ENCODE measurements at regions not wholly inside any gene's neighbourhood (a gene's known extent, or its start where the extent isn't known, plus 50 kb on each side); places are given as distances from the start of the nearest gene placed in this dataset.

DNA sequence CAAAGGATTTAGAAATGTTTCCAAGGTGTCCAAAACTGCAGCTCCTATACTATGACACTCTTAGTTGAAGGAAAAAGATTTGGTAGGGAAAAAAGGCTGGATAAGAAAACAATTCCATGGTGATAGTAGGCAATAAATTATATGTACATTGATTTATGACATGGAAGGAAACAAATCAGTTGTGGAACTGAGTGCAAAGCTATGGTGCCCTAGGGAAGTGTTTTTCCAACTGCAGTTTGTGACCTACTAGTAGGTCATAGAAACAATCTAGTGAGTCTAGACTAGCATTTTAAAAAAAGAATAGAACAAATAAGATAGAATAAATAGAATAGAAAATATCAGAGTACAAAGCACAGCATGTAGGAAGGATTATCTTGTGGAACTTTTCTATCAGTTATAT lies 58.4 kb upstream of the TSPAN5 start:
- no peak for DNase-seq (ENCODE audit: low spot score)
- H3K4me3 ChIP-seq (ENCODE audit: low read depth, low read length, poor library complexity, severe bottlenecking) = no peak overlapping the region
- no TSS peak for BruUV-seq (replicated peaks)
- intact Hi-C loops (cut with micrococcal nuclease; ENCODE audit: unreplicated experiment) = no loop called here
- TF ChIP-seq CTCF (conservative IDR thresholded peaks at IDR 0.05; ENCODE audit: low read length) (no peak), EZH2phosphoT487 (IDR thresholded peaks at IDR 0.05; ENCODE audit: borderline replicate concordance, low read depth, low read length) (no peak)
- H3K27ac ChIP-seq (ENCODE audit: low read depth, low read length, poor library complexity, severe bottlenecking) = no peak overlapping the region
- H3K9me2 ChIP-seq (ENCODE audit: insufficient read depth, low read length) = no peaks in the 10 kb centered on the region
- POLR2A ChIA-PET = no interaction called here
- no peaks in the 10 kb centered on the region for H3K79me2 ChIP-seq (ENCODE audit: insufficient read depth, low read depth, low read length)
- no peaks in the 10 kb centered on the region for H4K20me1 ChIP-seq (ENCODE audit: insufficient read depth, low read length)
- no peak overlapping the region for H2AFZ ChIP-seq (ENCODE audit: low read length)
- no peak overlapping the region for H3K4me2 ChIP-seq (ENCODE audit: low read length)
- H3K36me3 ChIP-seq (ENCODE audit: insufficient read depth, low read length) = no peaks in the 10 kb centered on the region
- no peaks in the 10 kb centered on the region for H3K4me1 ChIP-seq (ENCODE audit: insufficient read depth, low read length, poor library complexity, severe bottlenecking)
- H3K9me3 ChIP-seq (ENCODE audit: low read length) = no peaks in the 10 kb centered on the region
- CTCF ChIA-PET (ENCODE audit: unreplicated experiment) = no interaction called here

- Histone ChIP-seq H3K4me3 (ENCODE audit: low read depth, low read length, poor library complexity, severe bottlenecking) (no peak overlapping the region), H3K36me3 (ENCODE audit: insufficient read depth, low read length) (no peaks in the 10 kb centered on the region), H4K20me1 (ENCODE audit: insufficient read depth, low read length) (no peaks in the 10 kb centered on the region), H3K27ac (ENCODE audit: low read depth, low read length, poor library complexity, severe bottlenecking) (no peak overlapping the region), H3K9me3 (ENCODE audit: low read length) (no peaks in the 10 kb centered on the region), H3K4me1 (ENCODE audit: insufficient read depth, low read length, poor library complexity, severe bottlenecking) (no peaks in the 10 kb centered on the region), H3K9me2 (ENCODE audit: insufficient read depth, low read length) (no peaks in the 10 kb centered on the region), H2AFZ (ENCODE audit: low read length) (no peak overlapping the region), H3K4me2 (ENCODE audit: low read length) (no peak overlapping the region), H3K79me2 (ENCODE audit: insufficient read depth, low read depth, low read length) (no peaks in the 10 kb centered on the region)
- BruUV-seq (replicated peaks) = no TSS peak
- DNase-seq (ENCODE audit: low spot score) = no peak
- intact Hi-C loops (cut with micrococcal nuclease; ENCODE audit: unreplicated experiment) = no loop called here
- TF ChIP-seq EZH2phosphoT487 (IDR thresholded peaks at IDR 0.05; ENCODE audit: borderline replicate concordance, low read depth, low read length) (no peak), CTCF (conservative IDR thresholded peaks at IDR 0.05; ENCODE audit: low read length) (no peak)
- CTCF ChIA-PET (ENCODE audit: unreplicated experiment) = no interaction called here
- POLR2A ChIA-PET = no interaction called here
These were observed 54.2 kb upstream of the TSPAN5 start for GRCh38 chr4:98712607-98713006.

DNA sequence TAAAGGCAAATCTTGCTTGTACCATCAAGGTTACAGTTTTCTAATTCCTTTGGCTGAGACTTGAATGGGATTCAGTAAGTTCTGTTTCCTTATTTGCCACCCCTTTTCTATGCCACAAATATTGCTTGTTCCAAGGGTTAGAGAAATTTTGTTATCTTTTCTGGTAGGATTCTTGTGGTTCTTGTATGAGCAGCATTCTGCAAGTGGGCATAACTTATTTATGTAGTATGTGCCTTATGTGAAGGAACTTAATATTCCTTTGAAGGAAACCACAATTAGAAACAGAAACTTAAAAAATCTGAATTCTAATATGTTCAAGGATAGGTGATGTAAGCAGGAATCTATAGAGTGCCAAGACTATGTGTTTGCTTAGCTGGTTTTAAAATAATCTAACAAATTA lies 53.1 kb upstream of the TSPAN5 start:
- BruUV-seq (replicated peaks) = no TSS peak
- TF ChIP-seq EZH2phosphoT487 (IDR thresholded peaks at IDR 0.05; ENCODE audit: borderline replicate concordance, low read depth, low read length) = no peak
- DNase-seq (ENCODE audit: low spot score) = no peak
- H3K27ac ChIP-seq (ENCODE audit: low read depth, low read length, poor library complexity, severe bottlenecking) = no peak overlapping the region
- H3K4me1 ChIP-seq (ENCODE audit: insufficient read depth, low read length, poor library complexity, severe bottlenecking) = no peaks in the 10 kb centered on the region
- no peaks in the 10 kb centered on the region for H3K9me3 ChIP-seq (ENCODE audit: low read length)
- H3K4me2 ChIP-seq (ENCODE audit: low read length) = no peak overlapping the region
- ChIA-PET CTCF (ENCODE audit: unreplicated experiment) (no interaction called here), POLR2A (interaction anchor here (0.7 kb wide), 1 partner anchor 21 kb away, joined by 3 read pairs; no protein-coding TSS in a partner anchor)
- no peak overlapping the region for H2AFZ ChIP-seq (ENCODE audit: low read length)
- H4K20me1 ChIP-seq (ENCODE audit: insufficient read depth, low read length) = no peaks in the 10 kb centered on the region
- H3K4me3 ChIP-seq (ENCODE audit: low read depth, low read length, poor library complexity, severe bottlenecking) = no peak overlapping the region
- H3K9me2 ChIP-seq (ENCODE audit: insufficient read depth, low read length) = no peaks in the 10 kb centered on the region
- H3K36me3 ChIP-seq (ENCODE audit: insufficient read depth, low read length) = no peaks in the 10 kb centered on the region
- intact Hi-C loops (cut with micrococcal nuclease; ENCODE audit: unreplicated experiment) = no loop called here
- H3K79me2 ChIP-seq (ENCODE audit: insufficient read depth, low read depth, low read length) = no peaks in the 10 kb centered on the region
